UCSD-AML1 (cell line): ENCODE measurements at regions not wholly inside any gene's neighbourhood (a gene's known extent, or its start where the extent isn't known, plus 50 kb on each side); places are given as distances from the start of the nearest gene placed in this dataset.

ENCODE experiments used
- DNase-seq: peaks from one replicate; lab custom pipeline; 2025; ENCODE audit not compliant: unreplicated experiment; lab: John Stamatoyannopoulos, UW

- DNase-seq: no peak
These were observed 297.9 kb downstream of the GPM6A start for GRCh38 chr4:175514174-175514573.

DNA sequence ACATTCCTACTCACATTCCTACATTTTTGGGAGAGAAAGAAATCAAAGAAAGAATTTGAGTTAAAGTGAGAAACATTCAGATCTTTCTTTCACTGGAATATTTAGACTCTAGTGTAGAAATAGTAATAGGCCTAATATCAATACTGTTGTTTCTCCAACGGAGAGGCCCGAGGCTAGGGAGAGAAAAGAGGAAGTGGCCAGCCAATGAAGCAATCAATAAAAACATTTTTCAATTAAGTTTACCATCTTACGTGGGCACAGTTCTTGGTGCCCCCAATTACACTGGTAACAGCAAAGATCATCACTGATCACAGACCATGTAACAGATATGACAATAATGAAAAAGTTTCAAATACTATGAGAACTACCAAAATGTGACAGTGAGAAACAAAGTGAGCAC is 281.4 kb downstream of the GPM6A start:
- DNase-seq: no peak

DNA sequence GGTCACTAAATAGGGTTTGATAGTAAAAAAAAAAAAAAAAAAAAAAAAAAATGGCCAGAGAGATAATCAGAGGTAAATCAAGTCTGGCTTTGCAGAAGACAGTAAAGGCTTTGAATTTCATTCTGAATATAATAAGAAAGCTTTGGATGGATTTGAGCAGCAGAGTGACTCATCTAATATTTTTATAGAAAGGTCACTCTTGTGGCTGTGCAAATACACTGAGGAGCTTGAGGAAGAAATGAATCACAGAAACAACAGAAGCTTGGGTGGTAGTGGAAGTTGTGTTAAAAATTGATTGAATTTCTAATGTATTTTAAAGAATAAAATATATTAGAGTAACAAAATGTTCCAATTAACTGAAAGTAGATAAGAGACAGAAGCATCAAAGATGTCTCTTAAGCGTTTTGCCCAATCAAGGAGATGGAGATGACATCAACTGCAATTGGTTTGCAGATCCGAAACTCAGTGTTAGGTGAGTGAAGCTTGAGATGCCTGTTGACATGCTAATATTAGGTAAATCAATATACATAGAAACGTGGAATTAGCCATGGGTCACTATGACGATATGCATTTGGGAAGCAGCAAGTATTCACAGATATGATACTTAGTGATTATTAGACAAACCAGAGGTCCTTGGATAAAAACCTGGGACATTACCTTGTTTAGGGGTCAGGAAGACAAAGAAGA is 280.5 kb downstream of the GPM6A start:
- no peak for DNase-seq

DNA sequence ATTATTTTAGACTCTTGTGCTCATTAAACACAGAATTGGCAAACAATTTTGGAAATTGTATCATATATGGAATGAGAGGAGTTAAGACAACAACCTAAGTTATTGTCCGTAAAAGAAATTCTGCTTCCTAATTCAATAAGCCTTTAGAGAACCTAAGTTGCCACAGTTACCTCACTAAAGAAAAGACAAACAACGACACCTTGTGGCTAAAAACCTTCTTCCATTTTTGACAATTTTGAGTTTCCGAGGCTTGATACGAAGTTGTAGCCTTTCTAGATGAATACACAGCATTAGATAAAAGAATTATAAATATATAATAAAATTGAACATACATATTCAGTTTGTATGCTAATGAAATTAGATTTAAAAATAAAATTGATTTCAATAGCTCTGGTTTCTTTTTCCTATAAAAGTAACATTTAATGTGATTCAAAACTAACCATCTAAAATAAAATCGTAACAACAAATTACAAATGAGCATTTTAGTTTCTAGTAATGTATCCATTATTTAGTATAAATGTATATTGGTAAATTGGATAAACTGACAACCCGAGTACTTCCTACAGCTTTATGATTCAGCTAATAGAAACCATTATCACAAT is 275.1 kb downstream of the GPM6A start:
- no peak for DNase-seq

DNA sequence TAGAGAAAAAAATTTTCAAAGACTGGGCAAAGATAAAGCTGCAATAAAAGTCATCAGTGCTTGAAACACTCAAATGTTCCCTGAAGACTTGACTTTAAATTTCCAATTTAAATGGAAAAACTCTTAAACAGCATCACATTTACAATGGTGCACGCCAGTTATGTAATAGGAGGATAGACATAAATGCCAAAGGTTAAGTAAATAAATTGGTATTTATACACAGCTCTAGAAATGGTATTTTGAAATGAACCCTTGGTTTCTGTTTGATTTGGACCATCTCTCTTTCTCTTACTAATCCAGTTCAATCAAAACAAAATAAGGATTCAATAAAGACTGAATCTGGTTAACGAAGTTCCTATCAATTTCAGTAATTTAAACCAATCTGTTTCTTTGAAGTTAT is 272.6 kb downstream of the GPM6A start:
- DNase-seq: no peak

DNA sequence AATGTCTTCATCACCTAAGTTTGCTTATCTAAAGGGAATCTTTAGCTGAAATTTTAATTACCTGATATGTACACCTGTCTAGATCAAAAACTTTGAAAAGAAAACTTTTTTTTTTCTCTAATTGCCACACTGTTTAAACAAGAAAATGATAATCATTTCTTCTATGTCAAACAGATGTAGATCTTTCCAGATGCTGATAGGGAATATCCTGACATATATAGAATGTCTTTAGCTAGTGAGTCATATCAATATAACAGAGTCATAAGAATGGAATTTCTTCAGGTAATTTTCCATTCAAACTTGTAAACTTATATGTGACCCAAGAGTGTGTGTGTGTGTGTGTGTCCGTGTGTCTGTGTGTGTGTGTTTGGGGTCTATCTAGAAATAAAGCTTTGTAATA is 271.9 kb downstream of the GPM6A start:
- no peak for DNase-seq

DNA sequence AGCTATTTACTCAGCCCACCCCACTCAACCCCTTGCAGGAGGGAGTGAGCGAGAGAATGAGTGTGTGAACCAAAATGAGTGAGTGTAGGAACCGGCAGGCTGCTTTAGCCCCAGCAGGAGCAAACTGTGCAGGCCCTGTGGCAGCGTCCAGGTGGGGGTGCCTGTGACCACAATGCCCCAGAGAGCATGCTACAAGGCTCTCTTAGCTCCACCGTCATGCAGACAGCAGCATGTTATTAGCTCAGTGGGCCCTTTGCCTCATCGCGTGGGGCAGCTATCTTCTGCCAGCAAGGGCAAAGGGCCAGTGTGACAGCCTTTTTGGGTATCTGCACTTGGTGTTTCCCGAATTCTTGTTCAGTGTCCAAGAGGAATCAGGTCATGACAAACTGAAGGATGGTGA is 271.3 kb downstream of the GPM6A start:
- no peak for DNase-seq

GRCh38 chr4:175542786-175543185 is 269.3 kb downstream of the GPM6A start:
- no peak for DNase-seq

DNA sequence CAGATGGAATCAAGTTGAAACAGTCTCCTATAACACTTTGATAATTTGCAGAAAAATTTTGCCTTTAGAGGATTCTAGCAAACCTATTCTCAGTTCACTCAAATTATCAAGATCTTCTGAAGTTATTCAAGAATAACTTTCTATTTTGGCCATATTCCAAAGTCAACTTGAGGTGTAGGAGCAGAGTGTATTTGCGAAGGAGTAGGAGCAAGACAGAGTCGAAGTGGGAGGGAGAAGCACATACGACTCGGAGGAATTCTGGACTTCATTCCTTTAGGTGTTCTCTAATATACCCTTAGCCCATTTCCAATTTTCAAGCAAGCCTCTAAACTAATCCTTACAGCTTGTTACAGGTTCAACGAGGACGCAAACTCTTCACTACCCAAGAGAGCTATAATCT is 252.9 kb downstream of the GPM6A start:
- DNase-seq: no peak

GRCh38 chr4:175559526-175559925 is 252.5 kb downstream of the GPM6A start:
- DNase-seq: no peak

DNA sequence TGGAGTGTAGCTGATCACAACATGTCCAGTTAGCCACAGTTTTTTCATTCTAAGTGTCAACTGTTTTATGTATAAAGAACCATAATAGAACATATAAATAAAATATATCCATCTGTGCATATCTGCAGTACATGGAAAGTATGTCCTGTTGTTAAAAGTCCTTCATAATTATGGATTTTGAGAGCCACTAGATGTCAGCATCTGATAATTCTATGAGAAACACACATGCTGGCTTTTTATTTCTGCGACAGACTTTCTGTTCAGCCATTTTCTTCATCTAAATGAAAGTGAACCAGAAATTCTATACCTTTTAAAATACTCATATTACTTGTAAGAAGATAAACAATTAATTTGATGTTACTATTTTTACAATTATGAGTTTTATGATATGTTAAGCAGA is 251.5 kb downstream of the GPM6A start:
- no peak for DNase-seq

DNA sequence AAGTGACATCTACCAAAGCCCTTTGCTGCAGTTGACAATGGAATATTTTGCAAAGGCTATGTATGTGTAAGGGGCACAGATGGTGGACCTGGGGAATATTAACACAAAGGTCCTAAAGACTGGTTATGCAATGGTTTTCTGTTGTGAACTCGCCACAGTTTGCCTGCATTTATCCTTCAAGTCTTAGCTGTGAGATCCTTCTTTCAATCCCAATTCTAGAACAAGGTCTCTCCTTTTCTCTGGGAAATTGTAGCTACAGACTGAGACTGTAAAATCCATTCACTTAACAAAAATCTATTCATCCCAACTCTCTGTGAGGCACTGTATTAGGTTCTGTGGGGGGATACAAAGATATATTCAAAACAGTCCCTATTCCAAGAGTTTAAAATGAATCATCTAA is 250.4 kb downstream of the GPM6A start:
- no peak for DNase-seq

- no peak for DNase-seq
These were observed 250.0 kb downstream of the GPM6A start for GRCh38 chr4:175562111-175562510.

DNA sequence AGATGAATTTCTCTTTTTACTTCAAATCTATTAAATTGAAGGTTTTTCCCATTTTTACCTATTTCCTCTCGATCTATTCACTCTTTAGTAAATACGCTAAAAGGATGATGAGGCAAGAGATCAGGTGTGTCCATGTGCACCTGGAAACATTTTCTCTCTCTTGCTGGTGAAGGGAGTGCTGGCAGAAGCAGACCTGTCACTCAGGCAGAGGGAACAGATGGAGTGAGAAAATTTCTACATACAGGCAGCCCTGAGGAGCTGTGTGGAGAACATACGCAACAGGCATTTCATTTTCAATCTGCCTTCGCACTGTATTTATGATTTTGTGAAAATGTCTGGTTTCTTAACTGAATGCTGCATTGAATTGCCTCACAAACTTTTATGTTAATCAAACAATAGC is 249.5 kb downstream of the GPM6A start:
- DNase-seq: no peak
